Endothelial cell of umbilical vein (primary cell): ENCODE measurements at regions not wholly inside any gene's neighbourhood (a gene's known extent, or its start where the extent isn't known, plus 50 kb on each side); places are given as distances from the start of the nearest gene placed in this dataset.

ENCODE experiments used
- BruUV-seq: library from RNA; stranded (reverse); fragments of 400-500 nt; replicated peaks from 2 replicates; lab custom pipeline; 2021; lab: Mats Ljungman, UMichigan
- CTCF ChIA-PET: fragments of 300-600, 350-600 bp; sonication (Branson Sonifier 250); formaldehyde crosslinking; loops from one replicate; lab custom pipeline; 2021; ENCODE audit warnings: antibody characterized with exemption, inconsistent platforms; lab: Charles Lee
- POLR2A ChIA-PET: fragments of 300-600, 350-600 bp; sonication (Branson Sonifier 250); formaldehyde crosslinking; loops from one replicate; lab custom pipeline; 2021; ENCODE audit warnings: antibody characterized with exemption, inconsistent platforms; lab: Charles Lee
- DNase-seq: peaks from one replicate; pipeline ENCODE4 v3.0.0-alpha.2; 2011; ENCODE audit warnings: low read depth, low spot score
- FAIRE-seq: peaks from 2 replicates; lab custom pipeline; 2011; peaks lifted over from hg19 to GRCh38; lab: Jason Lieb, UNC
- H2AFZ ChIP-seq: 2 replicates; pipeline ENCODE4 v1.6.0; 2012; ENCODE audit warnings: low read depth, low read length, control low read depth, inconsistent platforms
- H3K27ac ChIP-seq: 2 replicates; pipeline ENCODE4 v1.5.1; 2011; ENCODE audit warnings: low read depth, mild to moderate bottlenecking, control low read depth, low read length, moderate library complexity; ENCODE audit not compliant: insufficient read depth
- H3K27me3 ChIP-seq, 2 experiments: 2 replicates each; pipeline versions ENCODE4 v1.6.0 to v1.6.1; 2011; ENCODE audit warnings: low read length in 2 of 2, mixed read lengths in 1 of 2; ENCODE audit not compliant: control insufficient read depth in 2 of 2, insufficient read depth in 2 of 2
- H3K36me3 ChIP-seq, 2 experiments: 2 replicates in 1 of 2; 3 replicates in 1 of 2; pipeline ENCODE4 v1.5.1; 2011; ENCODE audit warnings: low read length in 2 of 2, mild to moderate bottlenecking in 1 of 2, moderate library complexity in 1 of 2; ENCODE audit not compliant: control insufficient read depth in 2 of 2, insufficient read depth in 2 of 2; ENCODE audit errors: extremely low read depth in 1 of 2
- H3K4me1 ChIP-seq: 3 replicates; pipeline ENCODE4 v1.5.1; 2011; ENCODE audit warnings: mild to moderate bottlenecking, low read length; ENCODE audit not compliant: control insufficient read depth, insufficient read depth; ENCODE audit errors: extremely low read depth
- H3K4me2 ChIP-seq: 2 replicates; pipeline ENCODE4 v1.6.1; 2011; ENCODE audit warnings: low read length, control low read depth, mixed read lengths; ENCODE audit not compliant: insufficient read depth
- H3K4me3 ChIP-seq, 3 experiments: fragments of 200-600 bp in 1 of 3; sonication (generic), shearing (Covaris generic) in 1 of 3; replicated peaks in 1 of 3; 2 replicates each; pipeline ENCODE4 v1.5.1; 2011 to 2016; ENCODE audit warnings: control low read depth in 3 of 3, low read length in 3 of 3, mild to moderate bottlenecking in 2 of 3, inconsistent platforms in 1 of 3, low read depth in 1 of 3, moderate library complexity in 1 of 3; ENCODE audit not compliant: insufficient read depth in 1 of 3
- H3K79me2 ChIP-seq: 2 replicates; pipeline ENCODE4 v1.6.0; 2012; ENCODE audit warnings: low read length, inconsistent platforms; ENCODE audit not compliant: control insufficient read depth, insufficient read depth
- H3K9ac ChIP-seq: replicated peaks from 2 replicates; pipeline ENCODE3; 2011; ENCODE audit warnings: low read length, control low read depth; ENCODE audit not compliant: insufficient read depth; ENCODE audit errors: extremely low read depth
- H3K9me1 ChIP-seq: replicated peaks from 3 replicates; pipeline ENCODE4 v1.6.0; 2011; ENCODE audit warnings: mild to moderate bottlenecking, low read length; ENCODE audit not compliant: control insufficient read depth, insufficient read depth; ENCODE audit errors: extremely low read depth
- H3K9me3 ChIP-seq: replicated peaks from 2 replicates; pipeline ENCODE4 v1.5.1; 2012; ENCODE audit warnings: low read length, inconsistent platforms; ENCODE audit not compliant: control insufficient read depth, insufficient read depth
- H4K20me1 ChIP-seq: replicated peaks from 2 replicates; pipeline ENCODE3; 2011; ENCODE audit warnings: mild to moderate bottlenecking, low read length; ENCODE audit not compliant: control insufficient read depth, insufficient read depth; ENCODE audit errors: extremely low read depth
- EZH2 ChIP-seq: IDR thresholded peaks from 2 replicates; pipeline ENCODE4 v1.6.1; 2012; ENCODE audit warnings: borderline replicate concordance, low read depth, mild to moderate bottlenecking, moderate library complexity, low read length, inconsistent platforms; ENCODE audit not compliant: severe bottlenecking
- FOS ChIP-seq: IDR thresholded peaks from 2 replicates; pipeline ENCODE4 v1.6.1; 2011; ENCODE audit warnings: mild to moderate bottlenecking, low read length, moderate library complexity, borderline replicate concordance; ENCODE audit not compliant: insufficient read depth
- GATA2 ChIP-seq: IDR thresholded peaks from 2 replicates; pipeline ENCODE4 v1.7.0; 2011; ENCODE audit warnings: low read depth, mild to moderate bottlenecking, moderate library complexity, mixed read lengths, low read length; ENCODE audit not compliant: insufficient read length, insufficient read depth
- JUN ChIP-seq: IDR thresholded peaks from 2 replicates; pipeline ENCODE4 v1.6.1; 2011; ENCODE audit warnings: borderline replicate concordance, low read depth; ENCODE audit not compliant: insufficient read length, insufficient read depth
- MYC ChIP-seq: IDR thresholded peaks from one replicate; pipeline ENCODE4 v1.6.1; 2011; ENCODE audit warnings: mild to moderate bottlenecking, low read depth, low read length
- POLR2A ChIP-seq: IDR thresholded peaks from 2 replicates; pipeline ENCODE4 v1.6.1; 2012; ENCODE audit warnings: low read depth, mild to moderate bottlenecking, control low read depth, low read length
- POLR2AphosphoS5 ChIP-seq: IDR thresholded peaks from 2 replicates; pipeline ENCODE4 v1.6.1; 2012; ENCODE audit warnings: low read depth, mild to moderate bottlenecking, control low read depth, low read length, moderate library complexity; ENCODE audit not compliant: insufficient read depth
- dilution Hi-C: fragments of 300-500 bp; cut with MboI; formaldehyde crosslinking; loops from one replicate; pipeline ENCODE4 v1.15.0; 2019; ENCODE audit warnings: low sequenced_read_pairs; ENCODE audit not compliant: extremely low pct_ligation_motif_present
- intact Hi-C: fragments of 100-400 bp; cut with micrococcal nuclease; formaldehyde crosslinking; loops from one replicate; pipeline ENCODE4 v1.10.0; 2022
- TF ChIP-seq, protein P1 (sequence below), 2 donors: IDR thresholded peaks; 1 replicate in 1 of 2; 2 replicates in 1 of 2; pipeline ENCODE4 v1.5.1; 2011; ENCODE audit warnings: low read length in 2 of 2, mild to moderate bottlenecking in 2 of 2, moderate library complexity in 2 of 2, control low read depth in 1 of 2, inconsistent platforms in 1 of 2, low read depth in 1 of 2; ENCODE audit not compliant: insufficient read depth in 1 of 2; ENCODE audit errors: extremely low read depth in 1 of 2
- TF ChIP-seq, protein P2 (sequence below): IDR thresholded peaks from 2 replicates; pipeline ENCODE4 v1.6.1; 2011; ENCODE audit not compliant: insufficient read depth, insufficient read length

DNA sequence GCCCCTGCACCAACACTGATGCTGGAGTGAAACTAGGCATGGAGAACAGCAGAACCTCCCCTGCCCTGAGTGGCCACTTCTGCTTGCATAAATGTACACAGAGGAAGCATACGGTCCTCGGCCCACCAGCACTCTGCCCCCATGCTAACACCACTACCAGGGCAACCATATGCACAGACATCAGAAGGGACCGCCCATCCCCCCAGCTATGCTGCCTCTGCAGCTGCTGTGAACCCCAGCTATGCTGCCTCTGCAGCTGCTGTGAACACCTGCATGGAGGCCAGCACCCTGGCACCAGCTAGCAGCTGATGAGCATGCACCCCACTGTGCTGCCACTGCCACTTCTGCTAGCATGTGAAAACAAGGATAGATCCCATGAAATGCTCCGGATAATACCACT is 250.3 kb downstream of the TUSC1 start:
- Histone ChIP-seq H3K9me3 (no peaks in the 10 kb centered on the region), H3K27me3 (no peaks in the 10 kb centered on the region), H3K27ac (no peak overlapping the region), H3K9ac (no peak overlapping the region), H3K4me2 (no peak overlapping the region), H3K36me3 (no peaks in the 10 kb centered on the region), H3K4me1 (no peaks in the 10 kb centered on the region), H4K20me1 (no peaks in the 10 kb centered on the region), H3K9me1 (no peaks in the 10 kb centered on the region), H3K4me3 (no peak overlapping the region), H2AFZ (no peak overlapping the region), H3K79me2 (no peaks in the 10 kb centered on the region)
- BruUV-seq, result no TSS peak
- FAIRE-seq, result no peak
- dilution Hi-C loops (no loop called here), intact Hi-C loops (no loop called here)
- TF ChIP-seq, protein P1, sequence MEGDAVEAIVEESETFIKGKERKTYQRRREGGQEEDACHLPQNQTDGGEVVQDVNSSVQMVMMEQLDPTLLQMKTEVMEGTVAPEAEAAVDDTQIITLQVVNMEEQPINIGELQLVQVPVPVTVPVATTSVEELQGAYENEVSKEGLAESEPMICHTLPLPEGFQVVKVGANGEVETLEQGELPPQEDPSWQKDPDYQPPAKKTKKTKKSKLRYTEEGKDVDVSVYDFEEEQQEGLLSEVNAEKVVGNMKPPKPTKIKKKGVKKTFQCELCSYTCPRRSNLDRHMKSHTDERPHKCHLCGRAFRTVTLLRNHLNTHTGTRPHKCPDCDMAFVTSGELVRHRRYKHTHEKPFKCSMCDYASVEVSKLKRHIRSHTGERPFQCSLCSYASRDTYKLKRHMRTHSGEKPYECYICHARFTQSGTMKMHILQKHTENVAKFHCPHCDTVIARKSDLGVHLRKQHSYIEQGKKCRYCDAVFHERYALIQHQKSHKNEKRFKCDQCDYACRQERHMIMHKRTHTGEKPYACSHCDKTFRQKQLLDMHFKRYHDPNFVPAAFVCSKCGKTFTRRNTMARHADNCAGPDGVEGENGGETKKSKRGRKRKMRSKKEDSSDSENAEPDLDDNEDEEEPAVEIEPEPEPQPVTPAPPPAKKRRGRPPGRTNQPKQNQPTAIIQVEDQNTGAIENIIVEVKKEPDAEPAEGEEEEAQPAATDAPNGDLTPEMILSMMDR (IDR thresholded peaks at IDR 0.05; ENCODE audit: extremely low read depth in 1 of 2, insufficient read depth in 1 of 2, low read depth in 1 of 2, low read length in 2 of 2), result no peak
- TF ChIP-seq EZH2 (no peak), POLR2AphosphoS5 (no peak), POLR2A (no peak), FOS (no peak), JUN (no peak), MYC (no peak), GATA2 (no peak)
- TF ChIP-seq, protein P2, sequence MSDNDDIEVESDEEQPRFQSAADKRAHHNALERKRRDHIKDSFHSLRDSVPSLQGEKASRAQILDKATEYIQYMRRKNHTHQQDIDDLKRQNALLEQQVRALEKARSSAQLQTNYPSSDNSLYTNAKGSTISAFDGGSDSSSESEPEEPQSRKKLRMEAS, result no peak
- POLR2A ChIA-PET, result no interaction called here
- DNase-seq, result no peak
- CTCF ChIA-PET, result no interaction called here
